IMR-90 (cell line): ENCODE measurements at regions not wholly inside any gene's neighbourhood (a gene's known extent, or its start where the extent isn't known, plus 50 kb on each side); places are given as distances from the start of the nearest gene placed in this dataset.

ENCODE experiments used
- POLR2A ChIP-seq: IDR thresholded peaks from 2 replicates; pipeline ENCODE4 v1.6.1; 2012; ENCODE audit warnings: mild to moderate bottlenecking, low read depth, low read length
- SMC3 ChIP-seq: fragments of 150-350 bp; IDR thresholded peaks from 2 replicates; pipeline ENCODE4 v1.6.1; 2016; ENCODE audit warnings: low read depth, mild to moderate bottlenecking, antibody characterized with exemption, low read length, moderate library complexity
- TF ChIP-seq, protein P1 (sequence below): conservative IDR thresholded peaks from 2 replicates; pipeline ENCODE4 v1.5.1; 2012; ENCODE audit warnings: mild to moderate bottlenecking, low read depth, low read length, improper control_type of control experiment

- TF ChIP-seq, protein P1, sequence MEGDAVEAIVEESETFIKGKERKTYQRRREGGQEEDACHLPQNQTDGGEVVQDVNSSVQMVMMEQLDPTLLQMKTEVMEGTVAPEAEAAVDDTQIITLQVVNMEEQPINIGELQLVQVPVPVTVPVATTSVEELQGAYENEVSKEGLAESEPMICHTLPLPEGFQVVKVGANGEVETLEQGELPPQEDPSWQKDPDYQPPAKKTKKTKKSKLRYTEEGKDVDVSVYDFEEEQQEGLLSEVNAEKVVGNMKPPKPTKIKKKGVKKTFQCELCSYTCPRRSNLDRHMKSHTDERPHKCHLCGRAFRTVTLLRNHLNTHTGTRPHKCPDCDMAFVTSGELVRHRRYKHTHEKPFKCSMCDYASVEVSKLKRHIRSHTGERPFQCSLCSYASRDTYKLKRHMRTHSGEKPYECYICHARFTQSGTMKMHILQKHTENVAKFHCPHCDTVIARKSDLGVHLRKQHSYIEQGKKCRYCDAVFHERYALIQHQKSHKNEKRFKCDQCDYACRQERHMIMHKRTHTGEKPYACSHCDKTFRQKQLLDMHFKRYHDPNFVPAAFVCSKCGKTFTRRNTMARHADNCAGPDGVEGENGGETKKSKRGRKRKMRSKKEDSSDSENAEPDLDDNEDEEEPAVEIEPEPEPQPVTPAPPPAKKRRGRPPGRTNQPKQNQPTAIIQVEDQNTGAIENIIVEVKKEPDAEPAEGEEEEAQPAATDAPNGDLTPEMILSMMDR = no peak
- TF ChIP-seq SMC3 (no peak), POLR2A (no peak)
Measured at GRCh38 chr5:54670281-54670680, 152.7 kb downstream of the SNX18 start.
